Fibroblast of lung (primary cell): ENCODE measurements at regions not wholly inside any gene's neighbourhood (a gene's known extent, or its start where the extent isn't known, plus 50 kb on each side); places are given as distances from the start of the nearest gene placed in this dataset.

Experiments
- DNase-seq, 2 donors: peaks; one replicate each; pipeline versions ENCODE4 v3.0.0 to v3.0.0-alpha.2; 2010; ENCODE audit warnings: low read depth in 2 of 2
- H2AFZ ChIP-seq: 2 replicates; pipeline ENCODE4 v1.5.1; 2012; ENCODE audit warnings: low read length, control low read depth, inconsistent platforms
- H3K27ac ChIP-seq: 2 replicates; pipeline ENCODE4 v1.5.1; 2011; ENCODE audit warnings: low read length, control low read depth; ENCODE audit not compliant: insufficient read depth
- H3K27me3 ChIP-seq: 2 replicates; pipeline ENCODE4 v1.5.1; 2011; ENCODE audit warnings: mild to moderate bottlenecking, low read length; ENCODE audit not compliant: control insufficient read depth, insufficient read depth
- H3K36me3 ChIP-seq: 2 replicates; pipeline ENCODE4 v1.5.1; 2011; ENCODE audit warnings: low read length; ENCODE audit not compliant: control insufficient read depth, insufficient read depth
- H3K4me1 ChIP-seq: 2 replicates; pipeline ENCODE4 v1.5.1; 2011; ENCODE audit warnings: low read length; ENCODE audit not compliant: control insufficient read depth, insufficient read depth; ENCODE audit errors: extremely low read depth
- H3K4me2 ChIP-seq: 2 replicates; pipeline ENCODE4 v1.5.1; 2011; ENCODE audit warnings: low read length, control low read depth; ENCODE audit not compliant: insufficient read depth; ENCODE audit errors: extremely low read depth
- H3K4me3 ChIP-seq, 4 experiments: fragments of 200-600 bp in 1 of 4; sonication (generic) in 1 of 4; replicated peaks in 1 of 4; 2 replicates each; pipeline ENCODE4 v1.5.1; 2011 to 2016; ENCODE audit warnings: low read length in 4 of 4, low read depth in 3 of 4, mild to moderate bottlenecking in 3 of 4, control low read depth in 2 of 4, inconsistent platforms in 1 of 4, mixed read lengths in 1 of 4; ENCODE audit not compliant: insufficient read depth in 1 of 4; ENCODE audit errors: control extremely low read depth in 1 of 4
- H3K79me2 ChIP-seq: 2 replicates; pipeline ENCODE4 v1.5.1; 2012; ENCODE audit warnings: mild to moderate bottlenecking, low read length, inconsistent platforms; ENCODE audit not compliant: control insufficient read depth, insufficient read depth
- H3K9ac ChIP-seq: 2 replicates; pipeline ENCODE4 v1.5.1; 2011; ENCODE audit warnings: mild to moderate bottlenecking, low read length, control low read depth; ENCODE audit not compliant: insufficient read depth
- H3K9me3 ChIP-seq: 2 replicates; pipeline ENCODE4 v1.5.1; 2012; ENCODE audit warnings: low read depth, low read length; ENCODE audit not compliant: control insufficient read depth, insufficient read depth
- H4K20me1 ChIP-seq: 2 replicates; pipeline ENCODE4 v1.5.1; 2011; ENCODE audit warnings: low read length; ENCODE audit not compliant: control insufficient read depth, insufficient read depth; ENCODE audit errors: extremely low read depth
- EZH2 ChIP-seq: IDR thresholded peaks from 2 replicates; pipeline ENCODE4 v1.5.1; 2012; ENCODE audit warnings: low read length, control low read depth, mild to moderate bottlenecking; ENCODE audit errors: missing control alignments
- TF ChIP-seq, protein P1 (sequence below), 2 donors: IDR thresholded peaks in 1 of 2; conservative IDR thresholded peaks in 1 of 2; 1 replicate in 1 of 2; 2 replicates in 1 of 2; pipeline ENCODE4 v1.5.1; 2011 to 2012; ENCODE audit warnings: low read length in 2 of 2, control low read depth in 1 of 2, inconsistent platforms in 1 of 2, low read depth in 1 of 2, mild to moderate bottlenecking in 1 of 2

DNA sequence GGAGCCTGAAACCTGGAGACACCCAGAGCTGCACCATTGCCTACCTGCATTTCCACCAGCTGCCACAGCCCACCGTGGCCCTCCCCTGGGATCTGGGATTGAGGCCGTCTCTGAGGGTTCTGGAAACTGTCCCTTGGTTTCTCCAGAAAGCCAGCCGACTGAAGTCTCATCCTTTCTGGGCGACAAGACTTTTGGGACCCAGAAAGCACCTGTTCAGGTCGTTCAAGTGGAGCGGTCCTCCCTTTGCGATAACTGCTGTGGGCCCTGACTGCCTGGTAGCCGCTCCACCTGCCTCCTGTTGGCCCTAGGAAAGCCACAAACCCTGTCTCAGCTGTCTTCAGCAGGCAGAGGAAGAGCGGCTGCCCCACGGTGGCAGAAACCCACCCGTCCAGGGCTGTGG is 346.0 kb upstream of the MKI67 start:
- Histone ChIP-seq H3K27me3 (no peaks in the 10 kb centered on the region), H3K9ac (no peak overlapping the region), H3K79me2 (no peaks in the 10 kb centered on the region), H4K20me1 (no peaks in the 10 kb centered on the region), H3K9me3 (peaks cover 2% of the 10 kb centered on the region), H3K4me3 (no peak overlapping the region), H3K36me3 (no peaks in the 10 kb centered on the region), H3K4me1 (no peaks in the 10 kb centered on the region), H3K27ac (no peak overlapping the region), H3K4me2 (no peak overlapping the region), H2AFZ (no peak overlapping the region)
- DNase-seq: no peak
- no peak for TF ChIP-seq EZH2
- TF ChIP-seq, protein P1, sequence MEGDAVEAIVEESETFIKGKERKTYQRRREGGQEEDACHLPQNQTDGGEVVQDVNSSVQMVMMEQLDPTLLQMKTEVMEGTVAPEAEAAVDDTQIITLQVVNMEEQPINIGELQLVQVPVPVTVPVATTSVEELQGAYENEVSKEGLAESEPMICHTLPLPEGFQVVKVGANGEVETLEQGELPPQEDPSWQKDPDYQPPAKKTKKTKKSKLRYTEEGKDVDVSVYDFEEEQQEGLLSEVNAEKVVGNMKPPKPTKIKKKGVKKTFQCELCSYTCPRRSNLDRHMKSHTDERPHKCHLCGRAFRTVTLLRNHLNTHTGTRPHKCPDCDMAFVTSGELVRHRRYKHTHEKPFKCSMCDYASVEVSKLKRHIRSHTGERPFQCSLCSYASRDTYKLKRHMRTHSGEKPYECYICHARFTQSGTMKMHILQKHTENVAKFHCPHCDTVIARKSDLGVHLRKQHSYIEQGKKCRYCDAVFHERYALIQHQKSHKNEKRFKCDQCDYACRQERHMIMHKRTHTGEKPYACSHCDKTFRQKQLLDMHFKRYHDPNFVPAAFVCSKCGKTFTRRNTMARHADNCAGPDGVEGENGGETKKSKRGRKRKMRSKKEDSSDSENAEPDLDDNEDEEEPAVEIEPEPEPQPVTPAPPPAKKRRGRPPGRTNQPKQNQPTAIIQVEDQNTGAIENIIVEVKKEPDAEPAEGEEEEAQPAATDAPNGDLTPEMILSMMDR (conservative IDR thresholded peaks at IDR 0.05 in 1 of 2, IDR thresholded peaks at IDR 0.05 in 1 of 2; ENCODE audit: low read depth in 1 of 2, low read length in 2 of 2): no peak

DNA sequence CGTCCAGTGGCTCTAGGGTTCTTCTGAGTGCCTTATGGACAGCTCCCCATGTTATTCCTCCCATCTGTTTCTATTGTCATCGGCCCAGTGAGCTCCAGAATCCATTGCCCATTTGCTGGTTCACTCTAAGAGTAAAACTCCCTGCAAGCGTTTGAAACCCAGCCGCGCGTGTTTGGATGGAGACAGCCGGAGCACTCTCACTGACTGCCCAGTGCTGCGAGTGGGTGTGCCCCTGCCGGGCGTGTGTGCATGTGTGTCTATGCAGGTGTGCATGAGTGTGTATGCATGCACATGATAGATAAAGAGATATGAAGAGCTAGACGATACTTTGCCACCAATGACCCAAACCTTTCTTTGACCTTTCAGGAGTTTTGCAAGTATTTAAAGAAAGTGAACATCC is 347.2 kb upstream of the MKI67 start:
- H3K4me2 ChIP-seq: no peak overlapping the region
- H2AFZ ChIP-seq: no peak overlapping the region
- H3K9me3 ChIP-seq: peaks cover 2% of the 10 kb centered on the region
- H4K20me1 ChIP-seq: no peaks in the 10 kb centered on the region
- H3K27ac ChIP-seq: no peak overlapping the region
- H3K4me1 ChIP-seq: no peaks in the 10 kb centered on the region
- no peak overlapping the region for H3K9ac ChIP-seq
- TF ChIP-seq, protein P1 (conservative IDR thresholded peaks at IDR 0.05 in 1 of 2, IDR thresholded peaks at IDR 0.05 in 1 of 2; ENCODE audit: low read depth in 1 of 2, low read length in 2 of 2): no peak
- TF ChIP-seq EZH2: no peak
- H3K27me3 ChIP-seq: no peaks in the 10 kb centered on the region
- H3K79me2 ChIP-seq: no peaks in the 10 kb centered on the region
- no peak for DNase-seq
- no peaks in the 10 kb centered on the region for H3K36me3 ChIP-seq
- H3K4me3 ChIP-seq: no peak overlapping the region

DNA sequence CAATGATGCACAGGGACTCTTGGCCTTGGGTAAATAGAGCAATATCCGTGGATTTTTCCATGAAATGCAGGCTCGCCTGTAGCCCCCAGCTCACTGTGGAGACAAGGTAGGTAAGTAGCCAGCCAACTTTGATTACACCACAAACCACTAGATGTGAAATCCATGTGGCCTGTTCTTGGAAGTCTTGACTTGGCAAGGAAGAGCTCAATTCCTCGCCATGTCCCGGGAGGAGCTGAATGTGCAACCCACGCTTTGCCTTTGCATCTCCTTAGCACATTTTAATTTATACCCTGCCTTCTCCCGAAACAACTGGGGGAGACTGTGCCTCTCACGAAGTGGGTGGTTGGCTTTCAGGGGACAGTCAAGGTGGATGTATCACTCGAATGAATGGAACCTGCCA is 347.7 kb upstream of the MKI67 start:
- Histone ChIP-seq H2AFZ (no peak overlapping the region), H3K36me3 (no peaks in the 10 kb centered on the region), H3K79me2 (no peaks in the 10 kb centered on the region), H3K4me3 (no peak overlapping the region), H3K4me2 (no peak overlapping the region), H3K27me3 (no peaks in the 10 kb centered on the region), H3K9ac (no peak overlapping the region), H4K20me1 (no peaks in the 10 kb centered on the region), H3K27ac (no peak overlapping the region), H3K9me3 (peaks cover 2% of the 10 kb centered on the region), H3K4me1 (no peaks in the 10 kb centered on the region)
- TF ChIP-seq, protein P1 (conservative IDR thresholded peaks at IDR 0.05 in 1 of 2, IDR thresholded peaks at IDR 0.05 in 1 of 2; ENCODE audit: low read depth in 1 of 2, low read length in 2 of 2): no peak
- no peak for TF ChIP-seq EZH2
- DNase-seq: no peak
